ENCODE measurements at regions not wholly inside any gene's neighbourhood (a gene's known extent, or its start where the extent isn't known, plus 50 kb on each side); places are given as distances from the start of the nearest gene placed in this dataset.

DNA sequence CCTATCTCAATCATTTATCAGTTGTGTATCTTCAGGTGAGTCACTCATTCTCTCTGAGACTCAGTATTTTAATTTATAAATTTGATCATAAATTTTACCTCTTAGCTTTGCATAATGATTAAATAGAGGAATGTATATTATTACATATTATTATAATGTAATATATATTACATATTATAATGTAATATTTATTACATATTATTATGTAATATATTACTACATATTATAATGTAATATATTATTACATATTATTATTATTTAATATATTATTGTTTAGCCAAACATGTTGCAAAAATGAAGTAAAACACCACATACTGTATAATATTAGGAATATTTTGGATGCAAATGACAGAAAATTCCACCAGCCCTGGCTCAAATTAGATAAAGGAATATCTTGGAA lies 104.7 kb upstream of the NFIA start:
- Histone ChIP-seq H3K36me3 (ENCODE audit: control insufficient read depth in 1 of 2, insufficient read depth in 2 of 2, low read length in 1 of 2) (no peaks in the 10 kb centered on the region), H3K27ac (ENCODE audit: low read depth in 1 of 2, low read length in 2 of 2) (no peak overlapping the region), H3K4me3 (ENCODE audit: low read length in 2 of 2) (no peak overlapping the region), H3K9me3 (ENCODE audit: control insufficient read depth, low read length) (no peaks in the 10 kb centered on the region), H3K27me3 (ENCODE audit: control insufficient read depth in 1 of 2, insufficient read depth in 2 of 2, low read length in 1 of 2) (no peaks in the 10 kb centered on the region), H3K4me1 (ENCODE audit: control insufficient read depth in 1 of 2, insufficient read depth in 2 of 2, low read length in 2 of 2) (peaks cover 5 to 18% of the 10 kb centered on the region in 2 donors)
- no peak for DNase-seq
- no peak for ATAC-seq (ENCODE audit: low FRiP score)
- intact Hi-C loops (cut with DNase I), result loop anchor here (2.0 to 10.0 kb wide), 2 partner anchors 65 to 877 kb away; no protein-coding TSS in a partner anchor

DNA sequence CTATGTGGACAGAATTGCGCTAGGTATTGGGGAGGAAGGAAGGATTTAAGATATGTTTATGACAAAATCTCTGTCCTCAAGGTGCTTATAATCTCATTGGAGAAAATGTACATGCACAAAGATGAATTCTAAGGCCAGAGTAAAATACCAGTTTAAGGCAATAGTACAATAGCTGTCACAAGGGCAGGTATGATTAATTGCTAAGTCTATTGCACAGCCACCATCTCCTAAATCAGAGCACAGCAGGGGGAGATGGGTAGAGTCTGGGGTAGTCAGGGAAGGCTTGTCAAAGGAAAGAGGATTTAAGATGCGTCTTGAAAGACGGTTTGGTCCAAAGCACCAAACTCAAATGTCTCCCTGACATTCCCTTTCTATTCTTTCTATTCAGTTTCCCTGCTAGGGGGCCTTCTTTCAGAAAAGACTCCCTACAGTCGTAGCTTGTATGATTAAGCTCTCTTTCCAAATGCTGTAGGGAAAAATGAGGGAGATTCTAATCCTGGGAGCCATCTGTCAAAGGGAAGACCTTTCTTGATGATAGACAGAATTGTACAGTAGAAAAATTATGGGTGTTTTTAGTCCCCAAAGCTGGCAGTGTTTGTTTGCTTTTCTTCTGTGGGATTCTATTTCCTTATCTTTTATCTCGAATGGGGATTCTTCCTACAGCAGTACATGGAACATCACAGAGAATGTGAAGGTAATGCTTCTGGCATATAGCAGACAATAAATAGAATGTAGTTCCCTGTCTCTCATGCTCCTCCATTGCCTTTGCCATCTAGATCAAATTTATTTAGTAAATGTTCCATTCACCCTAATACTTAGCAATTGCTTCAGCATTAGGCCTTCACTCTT lies 107.6 kb upstream of the NFIA start:
- peak overlapping the region; percentile 48 to 54 for H3K27ac ChIP-seq (ENCODE audit: low read depth in 1 of 2, low read length in 2 of 2)
- H3K4me3 ChIP-seq (ENCODE audit: low read length in 2 of 2), result no peak overlapping the region
- WGBS, 2 donors, result 68 to 71% methylated on average over 5 of the region's 5 CpGs
- no peaks in the 10 kb centered on the region for H3K36me3 ChIP-seq (ENCODE audit: control insufficient read depth in 1 of 2, insufficient read depth in 2 of 2, low read length in 1 of 2)
- H3K4me1 ChIP-seq (ENCODE audit: control insufficient read depth in 1 of 2, insufficient read depth in 2 of 2, low read length in 2 of 2), result peaks cover 5 to 14% of the 10 kb centered on the region in 2 donors
- intact Hi-C loops (cut with DNase I), result loop anchor here (5.0 to 10.0 kb wide), 4 partner anchors 478 to 880 kb away; no protein-coding TSS in a partner anchor
- DNase-seq, result no peak
- H3K9me3 ChIP-seq (ENCODE audit: control insufficient read depth, low read length), result no peaks in the 10 kb centered on the region
- no peak for ATAC-seq (ENCODE audit: low FRiP score)
- H3K27me3 ChIP-seq (ENCODE audit: control insufficient read depth in 1 of 2, insufficient read depth in 2 of 2, low read length in 1 of 2), result no peaks in the 10 kb centered on the region

DNA sequence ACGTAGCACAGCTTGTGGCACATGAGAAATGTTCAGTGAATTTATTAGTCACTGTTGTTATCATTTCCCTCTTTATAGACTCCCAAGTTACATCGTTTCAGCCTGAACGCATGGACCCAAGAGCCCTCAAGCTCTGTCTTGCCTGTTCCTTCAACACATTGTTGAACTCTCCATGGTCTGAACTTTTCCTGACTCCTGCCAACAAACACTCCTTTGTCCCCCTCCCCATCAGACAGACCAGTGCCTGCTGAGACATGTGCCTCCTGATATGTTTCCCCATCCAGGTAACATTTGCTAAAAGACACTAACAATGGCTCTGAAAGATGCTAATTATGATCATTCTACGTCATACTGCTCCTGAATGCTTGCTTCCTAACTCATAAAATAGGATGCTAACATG lies 108.7 kb upstream of the NFIA start:
- ATAC-seq (ENCODE audit: low FRiP score) (no peak), DNase-seq (no peak)
- Histone ChIP-seq H3K36me3 (ENCODE audit: control insufficient read depth in 1 of 2, insufficient read depth in 2 of 2, low read length in 1 of 2) (no peaks in the 10 kb centered on the region), H3K4me3 (ENCODE audit: low read length in 2 of 2) (no peak overlapping the region), H3K27me3 (ENCODE audit: control insufficient read depth in 1 of 2, insufficient read depth in 2 of 2, low read length in 1 of 2) (no peaks in the 10 kb centered on the region), H3K9me3 (ENCODE audit: control insufficient read depth, low read length) (no peaks in the 10 kb centered on the region), H3K27ac (ENCODE audit: low read depth in 1 of 2, low read length in 2 of 2) (peak overlapping the region in 1 of 2 donors; percentile 32), H3K4me1 (ENCODE audit: control insufficient read depth in 1 of 2, insufficient read depth in 2 of 2, low read length in 2 of 2) (peaks cover 4 to 14% of the 10 kb centered on the region in 2 donors)
- WGBS, 2 donors, result 68 to 72% methylated on average over 4 of the region's 4 CpGs
- intact Hi-C loops (cut with DNase I), result loop anchor here (5.0 to 10.0 kb wide), 4 partner anchors 479 to 881 kb away; no protein-coding TSS in a partner anchor

DNA sequence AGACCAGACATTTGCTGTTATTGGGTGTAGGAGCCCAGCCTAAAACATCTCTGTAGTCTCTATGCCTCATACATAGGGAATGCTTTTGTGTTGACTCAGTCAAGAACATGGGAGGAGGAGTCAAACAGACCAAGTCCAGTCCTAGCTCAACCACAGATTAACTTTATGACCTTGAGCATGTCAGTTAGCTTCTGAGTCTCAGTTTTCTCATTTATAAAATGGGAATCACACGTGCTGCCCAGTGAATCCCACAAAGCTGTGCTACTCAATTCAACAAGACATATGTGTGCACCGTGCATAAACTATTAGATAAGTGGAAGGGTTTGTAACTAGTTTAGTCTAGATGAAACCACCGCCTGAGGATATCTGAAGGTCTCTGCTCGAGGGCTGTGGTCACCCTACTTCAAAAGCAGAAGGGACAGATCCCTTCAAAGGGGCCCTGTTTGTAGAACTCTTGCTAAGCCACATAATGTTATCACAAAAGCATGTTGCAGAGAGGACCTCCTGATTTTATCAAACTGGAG lies 109.5 kb upstream of the NFIA start:
- ATAC-seq (ENCODE audit: low FRiP score) (peak; percentile 56), DNase-seq (no peak)
- Histone ChIP-seq H3K27ac (ENCODE audit: low read depth in 1 of 2, low read length in 2 of 2) (peak overlapping the region in 1 of 2 donors; percentile 85), H3K4me1 (ENCODE audit: control insufficient read depth in 1 of 2, insufficient read depth in 2 of 2, low read length in 2 of 2) (peaks cover 6 to 14% of the 10 kb centered on the region in 2 donors), H3K27me3 (ENCODE audit: control insufficient read depth in 1 of 2, insufficient read depth in 2 of 2, low read length in 1 of 2) (no peaks in the 10 kb centered on the region), H3K4me3 (ENCODE audit: low read length in 2 of 2) (no peak overlapping the region), H3K9me3 (ENCODE audit: control insufficient read depth, low read length) (no peaks in the 10 kb centered on the region), H3K36me3 (ENCODE audit: control insufficient read depth in 1 of 2, insufficient read depth in 2 of 2, low read length in 1 of 2) (no peaks in the 10 kb centered on the region)
- WGBS, 2 donors, result 79 to 80% methylated on average over 4 of the region's 4 CpGs
- intact Hi-C loops (cut with DNase I), result loop anchor here (5.0 to 10.0 kb wide), 4 partner anchors 479 to 882 kb away; no protein-coding TSS in a partner anchor

DNA sequence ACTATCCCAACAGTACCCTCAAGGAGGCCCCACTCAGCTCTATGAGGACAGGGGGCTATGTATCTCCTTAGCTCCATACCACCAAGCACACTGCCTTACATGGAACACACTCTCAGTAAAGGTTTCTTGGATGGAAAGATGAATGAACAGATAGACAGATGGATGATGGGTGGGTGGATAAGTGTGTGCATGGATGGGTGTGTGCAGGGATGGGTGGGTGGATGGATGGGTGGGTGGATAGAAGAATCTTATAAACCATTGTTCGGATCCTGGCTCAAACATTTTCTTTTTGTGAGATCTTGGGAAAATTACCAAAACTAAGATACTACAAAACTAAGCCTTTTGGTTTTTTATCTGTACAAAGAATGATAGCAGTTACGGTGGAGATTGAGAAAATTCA lies 111.0 kb upstream of the NFIA start:
- intact Hi-C loops (cut with DNase I), result loop anchor here (2.0 to 10.0 kb wide), 6 partner anchors 71 to 883 kb away; no protein-coding TSS in a partner anchor
- H3K27me3 ChIP-seq (ENCODE audit: control insufficient read depth in 1 of 2, insufficient read depth in 2 of 2, low read length in 1 of 2), result no peaks in the 10 kb centered on the region
- peak overlapping the region in 1 of 2 donors; percentile 10 for H3K27ac ChIP-seq (ENCODE audit: low read depth in 1 of 2, low read length in 2 of 2)
- WGBS, 2 donors, result 52 to 74% methylated on average over 2 of the region's 2 CpGs
- H3K4me3 ChIP-seq (ENCODE audit: low read length in 2 of 2), result no peak overlapping the region
- H3K9me3 ChIP-seq (ENCODE audit: control insufficient read depth, low read length), result no peaks in the 10 kb centered on the region
- H3K4me1 ChIP-seq (ENCODE audit: control insufficient read depth in 1 of 2, insufficient read depth in 2 of 2, low read length in 2 of 2), result peaks cover 6 to 14% of the 10 kb centered on the region in 2 donors
- no peak for ATAC-seq (ENCODE audit: low FRiP score)
- DNase-seq, result no peak
- H3K36me3 ChIP-seq (ENCODE audit: control insufficient read depth in 1 of 2, insufficient read depth in 2 of 2, low read length in 1 of 2), result no peaks in the 10 kb centered on the region

DNA sequence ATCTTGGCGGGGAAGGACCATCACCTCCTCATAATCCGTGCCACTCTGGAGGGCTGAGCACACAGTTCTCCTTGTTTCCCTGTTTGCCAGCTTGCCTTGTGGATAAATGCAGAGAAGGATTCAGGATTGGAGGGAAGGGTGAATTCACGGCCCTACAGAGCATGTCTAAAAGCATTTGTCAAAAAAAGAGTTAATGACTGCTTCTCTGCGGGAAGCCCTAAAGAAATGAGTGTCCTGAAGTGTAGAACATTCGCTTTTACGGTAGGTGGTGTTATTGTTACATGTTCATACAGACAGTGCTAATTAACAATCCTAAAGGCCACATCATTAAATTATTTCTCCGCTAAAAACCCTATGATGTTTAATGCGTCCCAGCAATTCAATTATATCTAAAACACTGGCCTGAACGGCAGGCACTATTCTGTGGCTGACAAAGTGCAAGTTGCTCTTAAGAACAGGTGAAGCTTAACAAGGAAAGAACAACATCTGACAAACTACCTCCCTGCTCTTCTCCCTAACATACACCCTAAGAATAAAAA lies 112.3 kb upstream of the NFIA start:
- intact Hi-C loops (cut with DNase I), result loop anchor here (2.0 to 10.0 kb wide), 7 partner anchors 73 to 885 kb away; no protein-coding TSS in a partner anchor
- Histone ChIP-seq H3K4me1 (ENCODE audit: control insufficient read depth in 1 of 2, insufficient read depth in 2 of 2, low read length in 2 of 2) (peaks cover 6 to 12% of the 10 kb centered on the region in 2 donors), H3K36me3 (ENCODE audit: control insufficient read depth in 1 of 2, insufficient read depth in 2 of 2, low read length in 1 of 2) (no peaks in the 10 kb centered on the region), H3K9me3 (ENCODE audit: control insufficient read depth, low read length) (peaks cover 6% of the 10 kb centered on the region), H3K27ac (ENCODE audit: low read depth in 1 of 2, low read length in 2 of 2) (peak overlapping the region; percentile 49 to 74), H3K4me3 (ENCODE audit: low read length in 2 of 2) (no peak overlapping the region), H3K27me3 (ENCODE audit: control insufficient read depth in 1 of 2, insufficient read depth in 2 of 2, low read length in 1 of 2) (no peaks in the 10 kb centered on the region)
- peak; percentile 78 for ATAC-seq (ENCODE audit: low FRiP score)
- 17 to 19% methylated on average over 9 of the region's 9 CpGs for WGBS, 2 donors
- DNase-seq, result no peak

GRCh38 chr1:60965280-60965854 lies 117.0 kb upstream of the NFIA start:
- ATAC-seq (ENCODE audit: low FRiP score) (no peak), DNase-seq (no peak)
- no peaks in the 10 kb centered on the region for H3K27me3 ChIP-seq (ENCODE audit: control insufficient read depth in 1 of 2, insufficient read depth in 2 of 2, low read length in 1 of 2)
- no peak overlapping the region for H3K27ac ChIP-seq (ENCODE audit: low read depth in 1 of 2, low read length in 2 of 2)
- WGBS, 2 donors, result 95 to 100% methylated on average over 2 of the region's 2 CpGs
- peaks cover 4 to 11% of the 10 kb centered on the region in 2 donors for H3K4me1 ChIP-seq (ENCODE audit: control insufficient read depth in 1 of 2, insufficient read depth in 2 of 2, low read length in 2 of 2)
- intact Hi-C loops (cut with DNase I), result loop anchor here in 1 of 2 donors (10.0 kb wide), 1 partner anchor 681 kb away; no protein-coding TSS in a partner anchor
- no peaks in the 10 kb centered on the region for H3K36me3 ChIP-seq (ENCODE audit: control insufficient read depth in 1 of 2, insufficient read depth in 2 of 2, low read length in 1 of 2)
- H3K9me3 ChIP-seq (ENCODE audit: control insufficient read depth, low read length), result peaks cover 7% of the 10 kb centered on the region
- no peak overlapping the region for H3K4me3 ChIP-seq (ENCODE audit: low read length in 2 of 2)

DNA sequence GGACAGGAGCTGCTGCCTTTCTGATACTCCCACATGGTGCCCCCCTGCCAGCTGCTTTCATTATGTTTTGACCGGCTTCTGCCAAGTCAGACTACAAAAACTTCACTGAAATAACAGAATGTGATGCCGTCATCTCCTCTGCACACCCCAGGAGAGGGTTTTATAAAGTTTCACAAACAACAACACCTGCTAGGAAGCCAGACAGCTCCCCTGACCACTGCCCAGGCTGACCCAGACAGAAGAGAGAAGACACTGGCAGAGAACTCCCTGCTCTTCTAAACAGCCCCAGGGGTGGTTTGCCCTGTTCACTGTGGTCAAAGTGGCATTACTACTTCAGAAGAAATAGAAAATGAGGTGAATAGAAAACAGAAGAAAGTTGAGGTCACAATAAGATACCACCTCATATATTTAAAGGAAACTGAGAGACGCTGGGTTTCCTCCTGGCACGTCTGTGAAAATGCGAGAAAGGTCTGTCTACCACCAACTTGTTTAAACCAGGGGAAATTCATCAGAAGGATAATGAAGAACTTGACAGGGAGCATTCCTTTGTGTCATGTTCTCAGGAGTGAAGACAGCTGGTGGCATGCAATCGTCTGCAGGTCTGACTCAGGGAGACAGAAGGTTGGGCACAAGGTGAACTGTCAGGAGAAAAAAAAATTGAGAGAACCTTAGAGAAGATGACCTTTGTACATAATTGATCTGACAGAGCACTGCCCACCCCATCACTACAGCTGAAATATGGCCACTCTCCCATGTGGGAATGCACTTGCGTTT lies 119.0 kb upstream of the NFIA start:
- H3K4me3 ChIP-seq (ENCODE audit: low read length in 2 of 2), result no peak overlapping the region
- intact Hi-C loops (cut with DNase I), result loop anchor here in 1 of 2 donors (10.0 kb wide), 1 partner anchor 679 kb away; no protein-coding TSS in a partner anchor
- H3K4me1 ChIP-seq (ENCODE audit: control insufficient read depth in 1 of 2, insufficient read depth in 2 of 2, low read length in 2 of 2), result peaks cover 3 to 11% of the 10 kb centered on the region in 2 donors
- H3K27ac ChIP-seq (ENCODE audit: low read depth in 1 of 2, low read length in 2 of 2), result no peak overlapping the region
- ATAC-seq (ENCODE audit: low FRiP score) (no peak), DNase-seq (no peak)
- 45 to 49% methylated on average over 7 of the region's 7 CpGs for WGBS, 2 donors
- H3K27me3 ChIP-seq (ENCODE audit: control insufficient read depth in 1 of 2, insufficient read depth in 2 of 2, low read length in 1 of 2), result no peaks in the 10 kb centered on the region
- peaks cover 7% of the 10 kb centered on the region for H3K9me3 ChIP-seq (ENCODE audit: control insufficient read depth, low read length)
- no peaks in the 10 kb centered on the region for H3K36me3 ChIP-seq (ENCODE audit: control insufficient read depth in 1 of 2, insufficient read depth in 2 of 2, low read length in 1 of 2)
